ENCODE measurements at regions not wholly inside any gene's neighbourhood (a gene's known extent, or its start where the extent isn't known, plus 50 kb on each side); places are given as distances from the start of the nearest gene placed in this dataset.

DNA sequence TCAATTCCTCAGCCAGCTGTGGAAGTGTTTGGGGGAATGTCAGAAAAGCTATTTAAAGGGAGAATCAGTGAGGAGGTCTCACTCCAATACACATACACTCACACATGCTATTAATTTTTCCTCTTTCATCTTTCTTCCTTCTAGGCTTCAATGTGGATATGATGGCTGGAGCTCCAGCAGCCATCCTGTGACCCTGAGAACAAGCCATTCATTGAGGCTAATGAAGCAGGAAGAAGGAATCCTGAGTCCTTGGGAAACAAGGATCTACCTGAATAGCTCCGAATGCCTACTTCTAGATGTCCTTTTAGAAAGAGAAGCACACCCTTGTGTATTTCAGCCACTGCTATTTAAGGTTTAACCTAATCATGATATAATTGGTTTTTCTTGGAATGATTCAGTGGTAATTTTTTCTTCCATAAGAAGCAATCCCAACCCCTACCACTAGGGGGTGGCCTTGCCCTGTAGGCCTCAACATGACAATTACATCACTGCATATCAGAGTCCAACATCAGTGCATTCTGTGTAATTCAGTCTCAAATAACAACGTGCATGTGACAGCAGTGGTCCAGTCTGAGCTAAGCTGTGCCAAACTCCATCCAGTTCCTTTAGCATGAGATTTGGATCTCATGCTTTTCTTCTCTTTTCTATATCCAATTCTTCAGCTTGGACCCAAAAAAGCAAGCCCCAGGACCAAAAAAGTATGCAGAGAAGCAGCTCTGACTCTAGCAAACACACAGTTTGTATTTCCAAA, 85.3 kb upstream of the ANKRD1 start:
- TF ChIP-seq, protein P1, sequence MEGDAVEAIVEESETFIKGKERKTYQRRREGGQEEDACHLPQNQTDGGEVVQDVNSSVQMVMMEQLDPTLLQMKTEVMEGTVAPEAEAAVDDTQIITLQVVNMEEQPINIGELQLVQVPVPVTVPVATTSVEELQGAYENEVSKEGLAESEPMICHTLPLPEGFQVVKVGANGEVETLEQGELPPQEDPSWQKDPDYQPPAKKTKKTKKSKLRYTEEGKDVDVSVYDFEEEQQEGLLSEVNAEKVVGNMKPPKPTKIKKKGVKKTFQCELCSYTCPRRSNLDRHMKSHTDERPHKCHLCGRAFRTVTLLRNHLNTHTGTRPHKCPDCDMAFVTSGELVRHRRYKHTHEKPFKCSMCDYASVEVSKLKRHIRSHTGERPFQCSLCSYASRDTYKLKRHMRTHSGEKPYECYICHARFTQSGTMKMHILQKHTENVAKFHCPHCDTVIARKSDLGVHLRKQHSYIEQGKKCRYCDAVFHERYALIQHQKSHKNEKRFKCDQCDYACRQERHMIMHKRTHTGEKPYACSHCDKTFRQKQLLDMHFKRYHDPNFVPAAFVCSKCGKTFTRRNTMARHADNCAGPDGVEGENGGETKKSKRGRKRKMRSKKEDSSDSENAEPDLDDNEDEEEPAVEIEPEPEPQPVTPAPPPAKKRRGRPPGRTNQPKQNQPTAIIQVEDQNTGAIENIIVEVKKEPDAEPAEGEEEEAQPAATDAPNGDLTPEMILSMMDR (IDR thresholded peaks at IDR 0.05): peak; percentile 88 to 93 (median 90)
- TF ChIP-seq POLR2A (IDR thresholded peaks at IDR 0.05): no peak
